Fibroblast of lung (primary cell): ENCODE measurements at regions not wholly inside any gene's neighbourhood (a gene's known extent, or its start where the extent isn't known, plus 50 kb on each side); places are given as distances from the start of the nearest gene placed in this dataset.
"Not testable (repeated sequence)": the region's sequence is repeated elsewhere in the genome, so short reads cannot be mapped to it uniquely, and the experiment has no call there.

Experiments
- DNase-seq, 2 donors: peaks; one replicate each; pipeline versions ENCODE4 v3.0.0 to v3.0.0-alpha.2; 2010; ENCODE audit warnings: low read depth in 2 of 2
- H2AFZ ChIP-seq: 2 replicates; pipeline ENCODE4 v1.5.1; 2012; ENCODE audit warnings: low read length, control low read depth, inconsistent platforms
- H3K27ac ChIP-seq: 2 replicates; pipeline ENCODE4 v1.5.1; 2011; ENCODE audit warnings: low read length, control low read depth; ENCODE audit not compliant: insufficient read depth
- H3K27me3 ChIP-seq: 2 replicates; pipeline ENCODE4 v1.5.1; 2011; ENCODE audit warnings: mild to moderate bottlenecking, low read length; ENCODE audit not compliant: control insufficient read depth, insufficient read depth
- H3K36me3 ChIP-seq: 2 replicates; pipeline ENCODE4 v1.5.1; 2011; ENCODE audit warnings: low read length; ENCODE audit not compliant: control insufficient read depth, insufficient read depth
- H3K4me1 ChIP-seq: 2 replicates; pipeline ENCODE4 v1.5.1; 2011; ENCODE audit warnings: low read length; ENCODE audit not compliant: control insufficient read depth, insufficient read depth; ENCODE audit errors: extremely low read depth
- H3K4me2 ChIP-seq: 2 replicates; pipeline ENCODE4 v1.5.1; 2011; ENCODE audit warnings: low read length, control low read depth; ENCODE audit not compliant: insufficient read depth; ENCODE audit errors: extremely low read depth
- H3K4me3 ChIP-seq, 4 experiments: fragments of 200-600 bp in 1 of 4; sonication (generic) in 1 of 4; replicated peaks in 1 of 4; 2 replicates each; pipeline ENCODE4 v1.5.1; 2011 to 2016; ENCODE audit warnings: low read length in 4 of 4, low read depth in 3 of 4, mild to moderate bottlenecking in 3 of 4, control low read depth in 2 of 4, inconsistent platforms in 1 of 4, mixed read lengths in 1 of 4; ENCODE audit not compliant: insufficient read depth in 1 of 4; ENCODE audit errors: control extremely low read depth in 1 of 4
- H3K79me2 ChIP-seq: 2 replicates; pipeline ENCODE4 v1.5.1; 2012; ENCODE audit warnings: mild to moderate bottlenecking, low read length, inconsistent platforms; ENCODE audit not compliant: control insufficient read depth, insufficient read depth
- H3K9ac ChIP-seq: 2 replicates; pipeline ENCODE4 v1.5.1; 2011; ENCODE audit warnings: mild to moderate bottlenecking, low read length, control low read depth; ENCODE audit not compliant: insufficient read depth
- H3K9me3 ChIP-seq: 2 replicates; pipeline ENCODE4 v1.5.1; 2012; ENCODE audit warnings: low read depth, low read length; ENCODE audit not compliant: control insufficient read depth, insufficient read depth
- H4K20me1 ChIP-seq: 2 replicates; pipeline ENCODE4 v1.5.1; 2011; ENCODE audit warnings: low read length; ENCODE audit not compliant: control insufficient read depth, insufficient read depth; ENCODE audit errors: extremely low read depth

- not testable (repeated sequence) for H3K9ac ChIP-seq, H2AFZ ChIP-seq, H3K27me3 ChIP-seq, DNase-seq, H3K79me2 ChIP-seq, H3K4me2 ChIP-seq, H3K4me3 ChIP-seq, H3K9me3 ChIP-seq, H3K4me1 ChIP-seq, H3K36me3 ChIP-seq, H3K27ac ChIP-seq, H4K20me1 ChIP-seq
These were observed 103.1 kb upstream of the NBPF26 start for GRCh38 chr1:120620693-120620969.

GRCh38 chr1:120621278-120621677, 102.5 kb upstream of the NBPF26 start:
- H3K36me3 ChIP-seq, H4K20me1 ChIP-seq, H2AFZ ChIP-seq, H3K79me2 ChIP-seq, H3K9ac ChIP-seq, H3K9me3 ChIP-seq, DNase-seq, H3K4me3 ChIP-seq, H3K4me1 ChIP-seq, H3K27me3 ChIP-seq, H3K27ac ChIP-seq, H3K4me2 ChIP-seq: not testable (repeated sequence)

GRCh38 chr1:120623539-120623938, 100.2 kb upstream of the NBPF26 start:
- not testable (repeated sequence) for H4K20me1 ChIP-seq, H3K79me2 ChIP-seq, H2AFZ ChIP-seq, H3K4me2 ChIP-seq, H3K9ac ChIP-seq, H3K4me1 ChIP-seq, H3K4me3 ChIP-seq, H3K27me3 ChIP-seq, H3K36me3 ChIP-seq, H3K27ac ChIP-seq, H3K9me3 ChIP-seq, DNase-seq

- not testable (repeated sequence) for H3K9ac ChIP-seq, H4K20me1 ChIP-seq, H3K4me2 ChIP-seq, H2AFZ ChIP-seq, H3K27ac ChIP-seq, H3K4me1 ChIP-seq, H3K4me3 ChIP-seq, H3K9me3 ChIP-seq, H3K79me2 ChIP-seq, H3K27me3 ChIP-seq, H3K36me3 ChIP-seq, DNase-seq
These were observed 99.1 kb upstream of the NBPF26 start for GRCh38 chr1:120624565-120625064.

- not testable (repeated sequence) for H3K4me2 ChIP-seq, H3K4me1 ChIP-seq, H3K27ac ChIP-seq, H3K36me3 ChIP-seq, DNase-seq, H3K4me3 ChIP-seq, H3K9me3 ChIP-seq, H2AFZ ChIP-seq, H4K20me1 ChIP-seq, H3K27me3 ChIP-seq, H3K79me2 ChIP-seq, H3K9ac ChIP-seq
These were observed 93.8 kb upstream of the NBPF26 start for GRCh38 chr1:120629832-120630455.

GRCh38 chr1:120634816-120635806, 88.6 kb upstream of the NBPF26 start:
- not testable (repeated sequence) for DNase-seq, H4K20me1 ChIP-seq, H3K27ac ChIP-seq, H2AFZ ChIP-seq, H3K9me3 ChIP-seq, H3K27me3 ChIP-seq, H3K4me1 ChIP-seq, H3K4me2 ChIP-seq, H3K79me2 ChIP-seq, H3K36me3 ChIP-seq, H3K9ac ChIP-seq, H3K4me3 ChIP-seq
